GM21390 (cell line): ENCODE measurements at regions not wholly inside any gene's neighbourhood (a gene's known extent, or its start where the extent isn't known, plus 50 kb on each side); places are given as distances from the start of the nearest gene placed in this dataset.

Source experiments
- ATAC-seq: cut with Tn5 transposase; IDR thresholded peaks from one replicate; pipeline ENCODE4 v1.9.1; 2021; ENCODE audit not compliant: unreplicated experiment

- no peak for ATAC-seq
These were observed 134.6 kb downstream of the VRK1 start for GRCh38 chr14:96931751-96932150.

- no peak for ATAC-seq
These were observed 137.6 kb downstream of the VRK1 start for GRCh38 chr14:96934638-96935330.

GRCh38 chr14:96938946-96939345 lies 141.8 kb downstream of the VRK1 start:
- ATAC-seq = no peak

GRCh38 chr14:96940009-96940408 lies 142.8 kb downstream of the VRK1 start:
- ATAC-seq = no peak

- no peak for ATAC-seq
These were observed 147.1 kb downstream of the VRK1 start for GRCh38 chr14:96944297-96944696.

- ATAC-seq = no peak
These were observed 148.5 kb downstream of the VRK1 start for GRCh38 chr14:96945721-96946120.

GRCh38 chr14:96949594-96949993 lies 152.4 kb downstream of the VRK1 start:
- ATAC-seq = no peak

- ATAC-seq = no peak
These were observed 154.3 kb downstream of the VRK1 start for GRCh38 chr14:96951511-96951910.

GRCh38 chr14:96953087-96953874 lies 156.1 kb downstream of the VRK1 start:
- ATAC-seq = no peak

- ATAC-seq = no peak
These were observed 156.6 kb downstream of the VRK1 start for GRCh38 chr14:96953875-96954185.

GRCh38 chr14:96956464-96957239 lies 159.5 kb downstream of the VRK1 start:
- ATAC-seq = no peak

GRCh38 chr14:96958057-96958456 lies 160.9 kb downstream of the VRK1 start:
- ATAC-seq = no peak

GRCh38 chr14:96959992-96960391 lies 162.8 kb downstream of the VRK1 start:
- ATAC-seq = no peak

- no peak for ATAC-seq
These were observed 163.5 kb downstream of the VRK1 start for GRCh38 chr14:96960598-96961116.

- no peak for ATAC-seq
These were observed 164.7 kb downstream of the VRK1 start for GRCh38 chr14:96961895-96962294.

- peak; percentile 64 for ATAC-seq
These were observed 165.2 kb downstream of the VRK1 start for GRCh38 chr14:96962337-96962736.

GRCh38 chr14:96964726-96965415 lies 167.7 kb downstream of the VRK1 start:
- ATAC-seq = no peak

GRCh38 chr14:96965885-96966595 lies 168.9 kb downstream of the VRK1 start:
- ATAC-seq = no peak

GRCh38 chr14:96975116-96975515 lies 177.9 kb downstream of the VRK1 start:
- no peak for ATAC-seq

GRCh38 chr14:96978525-96979272 lies 181.5 kb downstream of the VRK1 start:
- ATAC-seq = no peak
